GM19372 (cell line): ENCODE measurements at regions not wholly inside any gene's neighbourhood (a gene's known extent, or its start where the extent isn't known, plus 50 kb on each side); places are given as distances from the start of the nearest gene placed in this dataset.

Experiments used
- ATAC-seq: cut with Tn5 transposase; IDR thresholded peaks from one replicate; pipeline ENCODE4 v1.9.1; 2021; ENCODE audit warnings: mild to moderate bottlenecking, low read depth, moderate library complexity; ENCODE audit not compliant: unreplicated experiment

- no peak for ATAC-seq
Observed at GRCh38 chr2:123095219-123095835, 929.8 kb upstream of the CNTNAP5 start.

GRCh38 chr2:123098619-123099018, 926.5 kb upstream of the CNTNAP5 start:
- ATAC-seq, result no peak

DNA sequence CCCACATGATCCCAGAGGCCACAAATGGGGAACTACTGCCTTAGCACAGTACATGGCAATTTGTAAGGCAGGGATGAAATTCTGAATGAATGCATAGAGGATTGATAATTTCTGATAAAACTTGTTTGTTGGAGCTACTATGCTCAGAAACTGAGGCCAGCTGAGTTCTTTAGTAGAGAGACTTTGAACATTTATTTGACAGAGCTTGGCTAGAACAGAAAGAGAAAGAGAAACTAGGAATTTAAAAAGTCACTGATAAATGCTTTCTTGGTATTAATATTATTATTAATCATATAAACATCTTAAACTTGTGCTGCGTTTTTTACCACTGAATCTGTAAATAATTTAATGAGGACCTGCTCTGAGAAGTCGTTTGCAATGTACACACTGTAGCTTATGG, 923.7 kb upstream of the CNTNAP5 start:
- ATAC-seq, result no peak

GRCh38 chr2:123103902-123104301, 921.2 kb upstream of the CNTNAP5 start:
- ATAC-seq, result no peak

GRCh38 chr2:123116595-123116994, 908.5 kb upstream of the CNTNAP5 start:
- ATAC-seq, result no peak

- ATAC-seq, result no peak
Observed at GRCh38 chr2:123127236-123127635, 897.9 kb upstream of the CNTNAP5 start.

DNA sequence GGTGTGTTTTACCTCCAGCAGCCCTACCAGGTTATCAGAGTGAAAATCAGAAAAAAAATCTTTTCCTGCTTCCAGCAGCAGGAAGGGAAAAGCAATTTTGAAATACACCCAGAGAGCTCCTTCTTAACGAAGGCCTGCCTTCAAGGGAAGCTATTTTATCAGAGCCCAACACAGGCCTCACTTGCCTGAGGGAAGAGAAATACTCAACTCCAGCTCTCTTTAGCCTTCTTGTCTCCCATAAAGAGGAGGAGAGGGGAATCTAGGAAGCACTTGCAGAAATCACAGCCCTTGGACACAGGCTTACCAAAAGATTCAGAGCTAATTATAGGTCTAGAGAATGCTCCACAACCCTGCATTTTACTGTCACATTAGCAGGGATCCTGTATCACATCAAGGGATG, 896.1 kb upstream of the CNTNAP5 start:
- ATAC-seq, result no peak

DNA sequence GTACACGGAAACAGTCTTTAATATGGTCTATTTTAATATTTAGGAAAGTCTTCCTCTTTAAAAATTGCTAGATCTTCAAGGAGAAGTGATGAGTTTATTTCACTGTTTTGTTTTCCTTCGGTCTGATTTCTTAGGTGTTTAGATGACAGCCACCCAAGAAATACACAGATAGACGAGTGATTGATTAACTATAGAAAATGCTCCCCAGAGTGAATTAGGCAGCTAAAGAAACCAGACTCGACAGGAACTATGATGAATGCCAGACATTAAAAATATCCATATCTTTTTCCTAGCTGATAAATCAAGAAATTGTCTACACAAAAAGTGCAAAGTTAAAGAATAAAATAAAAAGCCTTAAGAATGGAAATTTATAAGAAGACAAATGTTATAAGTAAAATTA, 888.7 kb upstream of the CNTNAP5 start:
- ATAC-seq, result no peak

GRCh38 chr2:123144082-123144481, 881.0 kb upstream of the CNTNAP5 start:
- no peak for ATAC-seq

DNA sequence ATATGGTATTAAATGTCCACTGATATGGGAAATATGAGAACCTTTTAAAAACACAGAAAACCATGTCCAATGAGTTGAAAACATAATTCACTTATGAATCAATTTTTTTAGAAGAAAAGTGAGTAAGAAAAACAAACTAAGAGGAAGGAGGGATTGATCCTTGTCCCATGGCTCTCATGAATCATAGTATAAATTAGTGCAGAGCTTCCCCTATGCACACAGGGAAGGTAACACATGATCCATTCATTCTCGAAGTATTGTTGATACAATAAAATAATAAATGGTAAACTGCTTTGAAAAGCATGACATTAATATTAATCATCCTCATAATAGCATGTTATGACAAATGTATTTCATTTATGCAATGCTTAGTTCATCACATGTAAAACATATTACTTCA, 872.0 kb upstream of the CNTNAP5 start:
- ATAC-seq, result no peak

DNA sequence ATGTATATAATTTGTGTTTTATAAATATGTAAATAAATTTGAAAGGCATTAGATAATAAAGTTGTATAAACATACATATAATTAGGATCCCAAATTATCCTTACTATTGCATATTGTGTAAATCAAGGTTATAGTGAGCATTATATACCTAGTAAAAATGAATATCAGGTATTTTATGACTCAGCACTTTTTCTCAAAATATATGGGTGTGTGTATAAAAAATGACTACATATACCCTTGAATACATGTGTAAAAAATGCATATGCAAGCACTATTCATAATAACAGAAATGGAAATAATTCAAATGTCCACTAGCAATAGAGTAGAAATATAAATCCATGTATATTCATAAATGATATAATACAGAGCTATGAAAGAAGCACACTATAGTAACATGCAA, 870.9 kb upstream of the CNTNAP5 start:
- no peak for ATAC-seq

- ATAC-seq, result no peak
Observed at GRCh38 chr2:123157016-123157415, 868.1 kb upstream of the CNTNAP5 start.

DNA sequence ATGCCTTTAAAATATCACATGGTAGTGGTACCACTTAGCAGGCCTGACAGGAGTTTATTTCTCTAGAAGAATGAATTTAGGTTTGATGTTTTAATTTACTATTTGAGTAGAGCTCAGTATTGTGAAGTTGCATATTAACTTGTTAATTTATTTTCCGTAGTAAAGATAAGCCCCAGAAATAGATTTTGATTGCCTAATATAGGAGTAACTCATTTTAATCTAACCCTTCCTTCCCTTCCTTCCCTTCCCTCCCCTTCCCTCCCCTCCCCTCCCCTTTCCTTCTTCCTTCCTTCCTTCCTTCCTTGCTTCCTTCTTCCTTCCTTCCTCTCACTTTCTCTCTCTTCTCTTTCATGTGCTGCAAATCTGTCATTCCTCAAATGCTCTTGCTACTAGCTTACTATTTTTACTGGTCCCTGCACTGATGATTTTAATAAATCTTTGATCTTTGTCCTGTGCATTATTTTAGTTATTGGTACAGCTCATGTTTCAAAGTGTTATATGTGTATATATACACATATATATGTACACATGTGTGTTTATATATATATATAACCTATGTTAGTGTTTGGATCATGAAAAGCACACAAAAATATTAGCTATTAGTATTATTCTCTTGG, 862.6 kb upstream of the CNTNAP5 start:
- ATAC-seq, result no peak

DNA sequence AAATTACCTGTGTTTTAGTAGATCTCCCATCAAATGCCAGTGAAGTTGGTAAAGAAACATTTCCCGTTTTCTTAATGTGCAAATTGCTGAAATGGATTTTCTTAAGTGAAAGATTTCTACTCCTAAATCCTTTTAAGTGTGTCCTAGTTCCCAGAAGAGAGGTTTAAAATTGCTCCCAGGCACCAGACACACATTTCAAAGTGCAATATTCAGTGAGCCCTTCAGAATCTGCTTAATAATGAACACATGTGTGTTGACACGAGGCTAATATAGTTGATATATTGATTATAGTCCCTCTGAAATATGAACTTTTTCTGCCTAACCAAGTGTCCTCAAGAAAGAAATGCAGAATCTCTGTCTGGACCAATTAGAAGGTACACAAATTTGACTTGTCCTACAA, 861.7 kb upstream of the CNTNAP5 start:
- no peak for ATAC-seq

DNA sequence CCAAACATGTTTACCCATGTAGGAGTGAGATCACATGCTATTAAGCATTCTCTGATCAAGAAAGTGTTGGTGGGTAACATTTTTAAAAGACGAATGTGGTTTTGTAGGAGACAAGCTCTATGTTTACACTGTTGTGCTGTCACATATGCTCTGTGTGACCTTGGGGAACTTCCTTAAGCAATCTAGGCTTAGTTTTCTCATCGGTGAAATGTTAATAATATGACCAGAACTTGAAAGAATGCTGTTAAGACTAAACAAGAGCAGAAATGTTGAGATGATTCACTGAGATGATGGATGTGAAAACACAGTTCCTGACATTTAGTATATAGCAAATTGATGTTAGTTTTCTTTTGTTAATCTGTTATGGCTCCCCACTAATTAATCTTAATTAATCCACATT, 860.9 kb upstream of the CNTNAP5 start:
- ATAC-seq, result no peak

- ATAC-seq, result no peak
Observed at GRCh38 chr2:123165616-123166015, 859.5 kb upstream of the CNTNAP5 start.

GRCh38 chr2:123179526-123179925, 845.6 kb upstream of the CNTNAP5 start:
- no peak for ATAC-seq

GRCh38 chr2:123195957-123196356, 829.1 kb upstream of the CNTNAP5 start:
- no peak for ATAC-seq

- ATAC-seq, result no peak
Observed at GRCh38 chr2:123200035-123200434, 825.1 kb upstream of the CNTNAP5 start.

- ATAC-seq, result no peak
Observed at GRCh38 chr2:123207245-123207644, 817.8 kb upstream of the CNTNAP5 start.

DNA sequence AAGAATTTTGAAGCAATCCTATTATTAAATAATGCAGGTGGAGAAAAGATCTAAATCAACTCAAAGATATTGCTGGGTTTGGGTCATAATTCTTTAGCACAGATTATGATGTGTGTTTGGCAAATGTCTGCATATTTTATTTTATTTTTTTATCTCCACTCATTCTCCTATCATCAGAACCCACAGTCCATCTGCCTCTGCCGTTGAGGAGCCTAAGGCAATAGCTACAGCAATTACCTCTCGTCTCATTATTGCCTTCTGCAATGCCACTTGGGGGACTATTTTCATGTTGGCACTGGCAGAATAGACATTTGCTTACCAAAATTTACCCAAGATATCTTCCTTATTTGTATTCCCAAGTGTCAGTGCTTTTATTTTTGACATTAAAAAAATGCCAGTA, 815.9 kb upstream of the CNTNAP5 start:
- no peak for ATAC-seq

GRCh38 chr2:123211181-123211580, 813.9 kb upstream of the CNTNAP5 start:
- ATAC-seq, result no peak

- no peak for ATAC-seq
Observed at GRCh38 chr2:123245156-123245555, 779.9 kb upstream of the CNTNAP5 start.
